RWPE1 (cell line): ENCODE measurements at regions not wholly inside any gene's neighbourhood (a gene's known extent, or its start where the extent isn't known, plus 50 kb on each side); places are given as distances from the start of the nearest gene placed in this dataset.

Experiments used
- CTCF ChIA-PET: fragments of 350-600 bp; sonication (Branson Sonifier 250); formaldehyde crosslinking; extraction: SDS; loops from one replicate; lab custom pipeline; 2021; lab: Yijun Ruan, JAX
- POLR2A ChIA-PET: fragments of 400-600 bp; formaldehyde crosslinking; extraction: SDS; loops from one replicate; lab custom pipeline; 2020; ENCODE audit warnings: antibody characterized with exemption; ENCODE audit not compliant: low non-redundant PET; lab: Yijun Ruan, JAX
- DNase-seq: peaks from one replicate; pipeline ENCODE4 v3.0.0; 2012; ENCODE audit warnings: low spot score
- H3K27ac ChIP-seq: fragments of 450-650 bp; 2 replicates; pipeline ENCODE4 v1.5.1; 2017
- CTCF ChIP-seq: fragments of 450-650 bp; conservative IDR thresholded peaks from 2 replicates; pipeline ENCODE4 v1.5.1; 2017; ENCODE audit warnings: low read depth, mild to moderate bottlenecking

- no peak for DNase-seq
- ChIA-PET CTCF (no interaction called here), POLR2A (no interaction called here)
- H3K27ac ChIP-seq, result no peak overlapping the region
- TF ChIP-seq CTCF, result no peak
These were observed 379.3 kb downstream of the MAFB start for GRCh38 chr20:40309731-40310130.

GRCh38 chr20:40307997-40308396 is 381.0 kb downstream of the MAFB start:
- CTCF ChIA-PET, result interaction anchor here (0.7 kb wide), 1 partner anchor 8 kb away, joined by 3 read pairs; no protein-coding TSS in a partner anchor
- H3K27ac ChIP-seq, result no peak overlapping the region
- TF ChIP-seq CTCF, result no peak
- no peak for DNase-seq
- POLR2A ChIA-PET, result no interaction called here

- TF ChIP-seq CTCF, result no peak
- ChIA-PET CTCF (no interaction called here), POLR2A (no interaction called here)
- DNase-seq, result no peak
- no peak overlapping the region for H3K27ac ChIP-seq
These were observed 381.8 kb downstream of the MAFB start for GRCh38 chr20:40307268-40307667.

GRCh38 chr20:40305303-40305702 is 383.7 kb downstream of the MAFB start:
- H3K27ac ChIP-seq, result no peak overlapping the region
- ChIA-PET CTCF (interaction anchor here (0.5 to 0.6 kb wide), 2 partner anchors 9 to 24 kb away, joined by 3 to 5 read pairs; no protein-coding TSS in a partner anchor), POLR2A (no interaction called here)
- no peak for TF ChIP-seq CTCF
- no peak for DNase-seq

- POLR2A ChIA-PET, result no interaction called here
- TF ChIP-seq CTCF, result no peak
- CTCF ChIA-PET, result interaction anchor here (0.6 kb wide), 1 partner anchor 1372 kb away, joined by 3 read pairs; no protein-coding TSS in a partner anchor
- no peak overlapping the region for H3K27ac ChIP-seq
- no peak for DNase-seq
These were observed 384.9 kb downstream of the MAFB start for GRCh38 chr20:40304119-40304613.

GRCh38 chr20:40294747-40295146 is 394.3 kb downstream of the MAFB start:
- DNase-seq, result no peak
- CTCF ChIA-PET, result no interaction called here
- no peak overlapping the region for H3K27ac ChIP-seq
- TF ChIP-seq CTCF, result no peak
- POLR2A ChIA-PET, result no interaction called here
